T-helper 22 cell (primary cell): ENCODE measurements at regions not wholly inside any gene's neighbourhood (a gene's known extent, or its start where the extent isn't known, plus 50 kb on each side); places are given as distances from the start of the nearest gene placed in this dataset.
"Not testable (repeated sequence)": the region's sequence is repeated elsewhere in the genome, so short reads cannot be mapped to it uniquely, and the experiment has no call there.

Experiments
- DNase-seq: peaks from one replicate; pipeline ENCODE4 v3.0.0-alpha.2; 2020; ENCODE audit warnings: low read depth

GRCh38 chr20:41717483-41717882 is 99.3 kb upstream of the CHD6 start:
- DNase-seq, result no peak

DNA sequence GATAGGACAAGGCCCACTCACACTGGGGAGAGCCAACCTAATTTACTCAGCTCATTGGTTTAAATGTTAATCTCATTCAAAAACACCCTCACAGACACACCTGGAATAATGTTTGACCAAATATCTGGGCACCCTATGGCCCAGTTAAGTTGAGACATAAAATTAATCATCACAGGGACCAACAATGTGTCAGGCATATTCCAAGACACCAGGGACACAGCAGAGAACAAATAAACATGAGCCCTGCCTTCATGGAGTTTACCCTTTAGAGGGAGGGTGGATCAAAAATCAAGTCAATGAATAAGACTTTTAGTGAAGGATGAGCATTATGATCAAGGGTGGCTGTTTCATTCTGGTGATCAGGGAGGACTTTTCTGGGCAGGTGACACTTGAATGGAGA is 98.7 kb upstream of the CHD6 start:
- DNase-seq, result no peak

- DNase-seq, result no peak
Observed at GRCh38 chr20:41716436-41716835, 98.3 kb upstream of the CHD6 start.

- DNase-seq, result no peak
Observed at GRCh38 chr20:41715526-41715925, 97.3 kb upstream of the CHD6 start.

DNA sequence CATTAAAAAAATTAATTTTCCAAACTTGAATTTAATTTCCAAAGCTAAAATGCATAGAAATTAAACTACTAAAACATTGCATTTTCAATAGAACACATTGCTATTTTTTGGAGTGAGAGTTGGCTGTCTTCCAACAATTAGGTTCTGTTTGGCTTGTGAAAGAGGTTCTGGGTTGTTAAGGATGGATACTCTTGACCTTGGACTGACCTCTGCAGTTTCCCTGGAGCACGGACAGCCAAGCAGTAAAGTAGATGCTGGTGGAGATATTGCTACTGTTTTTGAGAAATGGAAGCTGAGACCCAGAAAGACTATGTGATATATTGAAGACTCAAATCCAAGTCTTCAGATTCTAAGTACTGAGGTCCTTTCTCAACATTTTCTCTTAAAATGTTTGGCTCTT is 95.9 kb upstream of the CHD6 start:
- DNase-seq, result no peak

DNA sequence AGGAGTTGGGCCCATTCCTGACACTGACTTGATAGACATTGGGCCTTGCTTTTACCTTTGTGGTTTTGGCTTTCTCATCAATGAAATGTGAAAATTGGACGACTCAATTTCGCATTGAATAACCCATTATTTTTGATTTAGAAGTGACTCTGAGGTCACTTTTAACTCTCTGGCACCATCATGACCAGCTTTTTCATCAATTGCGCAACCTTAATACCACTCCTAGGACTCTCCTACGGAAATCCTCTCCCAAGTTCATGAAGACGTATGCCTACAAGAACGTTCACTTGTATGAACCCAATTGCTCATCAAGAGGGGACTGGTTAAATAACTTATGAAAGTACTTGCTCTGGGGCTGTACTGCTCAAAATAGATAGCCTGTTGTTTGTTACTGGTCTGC is 86.7 kb upstream of the CHD6 start:
- no peak for DNase-seq

- DNase-seq, result no peak
Observed at GRCh38 chr20:41702647-41703046, 84.5 kb upstream of the CHD6 start.

- DNase-seq, result no peak
Observed at GRCh38 chr20:41701588-41702348, 83.6 kb upstream of the CHD6 start.

GRCh38 chr20:41699673-41700072 is 81.5 kb upstream of the CHD6 start:
- DNase-seq, result not testable (repeated sequence)

GRCh38 chr20:41697861-41698559 is 79.8 kb upstream of the CHD6 start:
- no peak for DNase-seq

DNA sequence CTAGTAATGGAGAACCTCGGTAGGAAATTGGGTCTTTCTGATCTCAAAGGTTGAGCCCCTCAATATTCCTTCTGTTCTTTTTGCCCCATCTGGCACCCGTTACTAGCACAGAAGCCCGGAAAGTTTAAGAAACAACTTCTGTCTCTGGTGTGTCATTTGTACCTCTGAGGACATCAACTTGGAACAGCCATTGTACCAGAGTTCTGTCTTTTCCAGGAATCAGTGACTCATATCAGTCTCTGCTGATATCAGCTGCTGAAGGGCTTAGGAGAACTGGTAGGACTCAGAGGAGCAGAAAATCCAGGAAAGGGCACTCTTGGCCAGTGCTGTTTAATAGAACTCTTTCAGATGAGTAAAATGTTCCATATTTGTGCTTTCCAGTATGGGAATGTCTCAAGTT is 78.3 kb upstream of the CHD6 start:
- DNase-seq, result no peak

DNA sequence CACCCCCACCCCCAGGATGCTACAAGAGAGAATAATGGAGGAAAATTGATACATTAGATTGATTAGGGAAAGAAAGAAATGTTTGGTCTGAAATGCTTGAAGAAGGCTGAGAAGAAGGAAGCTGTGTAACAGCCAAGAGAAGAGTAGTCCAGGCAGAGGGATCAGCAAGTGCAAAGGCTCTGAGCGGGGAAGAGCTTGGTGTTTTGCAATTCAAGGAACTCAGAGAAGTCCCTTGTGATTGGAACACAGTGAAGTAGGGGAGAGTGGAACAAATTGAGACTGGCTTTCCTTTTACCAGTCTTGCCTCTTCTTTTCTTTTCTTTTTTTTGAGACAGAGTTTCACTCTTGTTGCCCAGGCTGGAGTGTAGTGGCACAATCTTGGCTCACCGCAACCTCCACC is 76.6 kb upstream of the CHD6 start:
- no peak for DNase-seq

DNA sequence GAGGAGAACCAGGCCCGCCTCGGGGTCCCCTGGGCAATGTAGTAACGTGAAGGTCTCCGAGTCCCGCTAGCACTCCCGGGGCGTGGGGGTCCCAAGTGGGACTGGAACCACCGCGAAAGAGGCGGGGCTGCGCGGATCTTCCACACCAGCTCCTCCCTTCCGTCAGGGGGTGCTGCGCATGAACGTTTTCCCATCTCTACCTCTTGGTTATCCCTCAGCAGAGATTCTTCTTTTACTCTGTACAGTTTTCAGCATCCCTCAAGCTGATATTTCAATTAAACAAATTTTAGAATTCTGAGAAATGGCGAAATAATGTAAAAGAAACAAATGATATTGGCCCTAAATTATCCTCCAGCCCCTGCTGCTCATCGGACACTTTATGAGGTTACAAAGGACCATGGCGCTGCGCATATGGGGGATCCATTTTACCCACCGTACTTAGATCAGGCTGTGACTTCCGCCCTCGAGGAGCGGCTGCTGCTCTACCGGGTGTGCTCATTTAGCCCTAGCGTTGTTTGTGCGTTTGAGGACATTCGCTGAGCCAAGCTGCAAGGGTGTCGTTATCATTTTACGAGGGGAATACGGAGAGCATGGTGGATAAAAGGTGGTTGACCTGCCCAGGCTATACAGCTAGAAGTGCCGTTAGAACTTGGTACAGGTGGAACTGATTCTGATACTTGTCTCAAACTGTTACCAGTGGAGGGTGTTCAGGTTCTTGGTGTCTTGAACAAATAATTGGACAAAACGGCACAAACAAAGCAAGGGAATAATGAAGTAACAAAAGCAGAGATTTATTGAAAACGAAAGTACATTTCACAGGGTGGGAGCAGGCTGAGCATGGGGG is 75.2 kb upstream of the CHD6 start:
- DNase-seq, result peak; percentile 67

GRCh38 chr20:41692479-41693135 is 74.4 kb upstream of the CHD6 start:
- peak; percentile 62 for DNase-seq

GRCh38 chr20:41691443-41691842 is 73.3 kb upstream of the CHD6 start:
- DNase-seq, result no peak

DNA sequence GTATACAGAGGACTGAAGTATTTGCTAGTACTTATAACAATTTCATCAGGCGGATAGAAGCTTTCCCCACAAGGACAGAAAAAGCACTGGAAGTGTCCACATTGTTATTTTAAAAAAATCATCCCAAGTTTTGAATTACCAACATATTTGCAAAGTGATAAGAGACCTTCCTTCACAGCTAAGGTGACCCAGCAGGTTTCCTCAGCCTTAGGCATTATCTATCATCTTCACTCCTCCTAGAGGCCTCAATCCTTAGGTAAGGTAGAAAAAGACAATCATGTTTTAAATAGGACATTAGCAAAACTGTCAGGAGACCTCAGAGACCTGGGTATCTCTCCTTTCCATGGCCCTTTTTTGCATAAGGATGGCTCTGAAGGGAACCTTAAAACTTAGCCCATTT is 72.5 kb upstream of the CHD6 start:
- DNase-seq, result no peak

GRCh38 chr20:41686961-41687360 is 68.8 kb upstream of the CHD6 start:
- DNase-seq, result no peak

DNA sequence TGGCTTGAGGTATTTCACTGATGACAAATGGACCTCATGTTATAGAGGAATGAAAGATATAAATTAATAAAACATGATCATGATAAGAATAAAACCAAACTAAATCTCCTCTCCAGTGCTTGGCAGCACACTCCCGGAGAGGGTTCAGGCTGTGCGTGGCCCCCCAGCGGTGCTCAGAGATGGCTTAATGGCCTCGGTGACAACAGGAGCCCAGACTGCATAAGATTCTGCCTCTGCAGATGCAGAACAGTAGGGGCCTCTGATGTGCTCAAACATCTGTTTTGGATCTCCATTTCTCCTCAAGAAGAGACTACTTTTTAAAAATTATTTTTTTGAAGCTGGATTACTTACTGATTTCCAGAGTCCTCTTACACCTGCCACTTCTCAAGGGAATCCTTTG is 67.0 kb upstream of the CHD6 start:
- DNase-seq, result not testable (repeated sequence)

- no peak for DNase-seq
Observed at GRCh38 chr20:41678799-41679198, 60.6 kb upstream of the CHD6 start.

GRCh38 chr20:41672282-41672681 is 54.1 kb upstream of the CHD6 start:
- no peak for DNase-seq

DNA sequence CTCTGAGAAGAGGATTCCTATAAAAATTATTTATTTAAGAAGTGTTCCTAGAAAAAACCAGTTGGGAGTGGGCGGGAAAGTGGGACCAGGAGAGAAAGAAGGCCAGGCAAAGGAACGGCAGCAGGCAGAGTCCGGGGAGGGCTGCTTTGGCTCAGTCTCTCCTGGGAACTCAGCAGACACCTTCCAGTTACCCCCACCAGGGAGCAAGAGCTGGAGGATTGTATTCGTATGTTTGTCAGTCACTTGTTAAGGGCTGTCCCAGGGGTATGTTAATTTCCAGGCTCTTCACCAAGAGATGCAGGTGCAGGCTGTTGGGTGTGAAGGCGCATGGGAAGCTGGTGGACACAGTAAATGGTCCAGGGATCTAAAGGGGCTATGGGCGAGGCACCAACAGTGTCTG is 53.0 kb upstream of the CHD6 start:
- no peak for DNase-seq

DNA sequence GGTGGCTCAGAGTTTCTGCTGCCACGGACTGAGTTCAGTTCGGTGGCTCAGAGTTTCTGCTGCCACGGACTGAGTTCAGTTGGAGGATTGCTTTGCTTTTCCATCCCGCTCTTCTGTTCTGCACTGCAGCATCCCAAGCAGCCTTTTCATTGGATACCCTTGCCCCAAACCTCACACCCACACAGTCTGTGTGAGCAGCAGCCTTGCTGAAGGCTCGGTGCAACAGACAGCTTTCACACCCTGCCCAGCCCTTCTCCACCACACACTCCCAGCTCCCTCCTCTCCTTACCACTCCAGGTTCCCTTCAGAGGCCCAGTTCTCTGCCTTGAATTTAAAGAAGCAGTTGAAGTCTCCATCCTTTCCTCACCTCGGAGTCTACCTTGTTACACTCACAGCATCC is 52.5 kb upstream of the CHD6 start:
- DNase-seq, result no peak
